RPMI7951 (cell line): ENCODE measurements at regions not wholly inside any gene's neighbourhood (a gene's known extent, or its start where the extent isn't known, plus 50 kb on each side); places are given as distances from the start of the nearest gene placed in this dataset.

ENCODE experiments used
- DNase-seq: peaks from one replicate; pipeline ENCODE4 v3.0.0-alpha.2; 2012; ENCODE audit warnings: low read depth

GRCh38 chr1:112264010-112264409 lies 132.0 kb upstream of the CTTNBP2NL start:
- no peak for DNase-seq

DNA sequence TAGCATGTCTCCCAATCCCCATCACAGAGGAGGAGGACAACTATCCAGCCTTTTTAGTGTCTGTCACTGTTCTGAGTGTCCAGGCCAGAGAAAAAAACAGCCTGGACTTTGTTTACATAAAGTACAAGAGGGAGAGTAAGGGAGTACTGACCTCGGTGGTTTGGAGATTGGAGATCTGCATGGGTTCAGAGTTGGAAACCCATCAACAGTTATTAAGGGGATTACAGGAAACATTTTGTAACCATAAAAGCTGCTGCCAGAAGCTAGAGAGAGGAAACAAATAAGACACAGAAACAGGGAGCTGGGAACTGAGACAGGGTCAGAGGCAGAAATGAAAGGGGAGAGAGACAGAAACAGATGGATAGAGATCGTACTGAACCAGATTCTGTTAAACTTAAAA lies 131.5 kb upstream of the CTTNBP2NL start:
- no peak for DNase-seq

GRCh38 chr1:112265931-112266330 lies 130.1 kb upstream of the CTTNBP2NL start:
- DNase-seq: no peak

- DNase-seq: no peak
These were observed 128.8 kb upstream of the CTTNBP2NL start for GRCh38 chr1:112267206-112267605.

DNA sequence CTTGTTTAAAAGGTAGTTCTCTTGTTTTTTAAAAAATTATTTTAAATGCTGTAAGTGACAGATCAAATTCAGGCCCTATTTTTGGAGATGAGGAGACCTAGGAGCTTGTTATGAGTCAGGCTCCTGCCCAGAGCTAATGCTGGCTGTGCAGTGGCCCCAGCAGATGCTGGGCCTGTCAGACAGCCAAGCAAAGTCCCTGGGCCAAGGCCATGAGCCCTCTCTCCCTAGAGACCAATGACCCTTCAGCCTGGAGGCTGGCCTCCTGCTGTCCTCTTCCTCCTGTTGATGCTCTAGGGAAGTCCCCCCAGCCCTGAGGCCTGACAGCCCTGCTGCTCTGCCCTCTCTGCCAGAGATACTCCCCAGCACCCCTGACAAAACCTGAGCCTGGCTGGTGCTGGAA lies 128.1 kb upstream of the CTTNBP2NL start:
- DNase-seq: no peak

GRCh38 chr1:112268408-112268807 lies 127.6 kb upstream of the CTTNBP2NL start:
- no peak for DNase-seq

DNA sequence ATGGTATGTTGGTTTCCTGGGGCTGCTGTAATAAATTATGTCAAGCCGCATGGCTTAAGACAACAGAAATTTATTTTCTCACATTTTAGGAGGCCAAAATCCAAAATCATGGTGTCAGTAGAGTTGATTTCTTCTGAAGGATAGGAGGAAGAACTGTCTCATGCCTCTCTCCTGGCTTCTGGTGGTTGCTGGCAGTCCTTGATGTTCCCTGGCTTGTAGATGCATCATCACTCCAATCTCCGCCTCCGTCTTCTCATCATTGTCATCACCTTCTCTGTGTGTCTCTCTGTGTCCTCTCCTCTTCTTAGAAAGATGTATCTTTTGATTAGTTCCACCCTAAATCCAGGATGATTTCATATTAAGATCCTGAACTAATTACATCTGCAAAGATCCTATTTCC lies 124.7 kb upstream of the CTTNBP2NL start:
- no peak for DNase-seq

- no peak for DNase-seq
These were observed 123.8 kb upstream of the CTTNBP2NL start for GRCh38 chr1:112272101-112272772.

DNA sequence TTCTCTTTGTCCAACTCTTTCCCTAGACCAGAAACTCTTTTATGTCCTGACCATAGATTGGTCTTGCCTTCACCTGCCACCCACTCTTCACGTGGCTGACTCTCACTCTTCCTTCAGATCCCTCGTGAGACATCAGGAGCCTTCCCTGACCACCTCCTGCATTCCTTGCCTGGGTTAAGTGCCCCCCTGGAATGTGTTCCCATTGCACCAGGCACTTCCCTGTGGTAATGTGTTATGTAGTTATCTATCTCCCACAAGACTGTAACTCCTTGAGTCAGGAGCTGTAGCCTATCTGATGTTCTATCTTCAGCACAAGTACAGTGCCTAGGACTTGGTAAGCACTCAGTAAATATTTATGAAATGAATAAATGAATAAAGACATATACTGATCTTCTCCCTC lies 111.2 kb upstream of the CTTNBP2NL start:
- DNase-seq: no peak

DNA sequence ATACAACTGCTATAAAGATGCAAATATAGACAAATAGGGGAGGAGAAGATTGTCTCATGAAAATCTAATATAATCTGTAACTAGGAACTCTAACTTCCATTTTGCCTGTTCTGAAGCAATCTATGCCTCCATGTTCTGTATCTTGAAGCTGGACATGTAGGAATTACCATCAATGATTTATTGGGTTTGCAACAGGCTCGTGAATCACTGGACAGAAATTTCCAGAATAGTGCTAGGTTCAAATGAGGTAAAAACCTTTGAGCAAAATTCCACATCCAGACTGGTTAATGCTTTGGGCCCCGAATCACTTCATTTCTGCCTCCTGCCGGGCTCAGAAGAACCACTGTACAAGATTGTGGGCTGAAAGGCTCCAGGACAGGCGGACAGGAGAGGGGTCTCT lies 110.7 kb upstream of the CTTNBP2NL start:
- DNase-seq: no peak

DNA sequence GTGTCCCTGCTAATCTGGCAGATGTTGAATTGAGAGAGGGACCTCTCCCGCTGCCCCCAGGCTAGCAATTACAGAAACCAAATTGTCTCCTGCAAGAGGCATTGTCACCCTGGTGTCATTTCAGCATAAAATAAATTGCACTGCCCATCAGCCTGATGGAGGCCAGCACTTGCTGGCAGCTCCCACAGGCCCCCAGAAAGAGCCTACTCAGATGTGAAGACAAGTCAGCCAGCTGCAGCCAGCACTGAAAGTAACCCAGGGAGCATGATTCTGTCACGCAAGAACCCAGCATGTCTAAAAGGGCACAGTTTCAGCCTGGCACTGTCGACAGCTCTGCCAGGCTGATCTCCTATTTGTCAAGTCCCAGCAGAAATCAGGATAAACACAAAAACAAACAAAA lies 110.3 kb upstream of the CTTNBP2NL start:
- DNase-seq: no peak

GRCh38 chr1:112296908-112297307 lies 99.1 kb upstream of the CTTNBP2NL start:
- DNase-seq: peak; percentile 42

GRCh38 chr1:112297536-112297935 lies 98.5 kb upstream of the CTTNBP2NL start:
- peak; percentile 62 for DNase-seq

GRCh38 chr1:112298558-112298957 lies 97.5 kb upstream of the CTTNBP2NL start:
- peak; percentile 50 for DNase-seq

- DNase-seq: no peak
These were observed 91.9 kb upstream of the CTTNBP2NL start for GRCh38 chr1:112304126-112304525.

GRCh38 chr1:112304612-112305011 lies 91.4 kb upstream of the CTTNBP2NL start:
- DNase-seq: no peak

DNA sequence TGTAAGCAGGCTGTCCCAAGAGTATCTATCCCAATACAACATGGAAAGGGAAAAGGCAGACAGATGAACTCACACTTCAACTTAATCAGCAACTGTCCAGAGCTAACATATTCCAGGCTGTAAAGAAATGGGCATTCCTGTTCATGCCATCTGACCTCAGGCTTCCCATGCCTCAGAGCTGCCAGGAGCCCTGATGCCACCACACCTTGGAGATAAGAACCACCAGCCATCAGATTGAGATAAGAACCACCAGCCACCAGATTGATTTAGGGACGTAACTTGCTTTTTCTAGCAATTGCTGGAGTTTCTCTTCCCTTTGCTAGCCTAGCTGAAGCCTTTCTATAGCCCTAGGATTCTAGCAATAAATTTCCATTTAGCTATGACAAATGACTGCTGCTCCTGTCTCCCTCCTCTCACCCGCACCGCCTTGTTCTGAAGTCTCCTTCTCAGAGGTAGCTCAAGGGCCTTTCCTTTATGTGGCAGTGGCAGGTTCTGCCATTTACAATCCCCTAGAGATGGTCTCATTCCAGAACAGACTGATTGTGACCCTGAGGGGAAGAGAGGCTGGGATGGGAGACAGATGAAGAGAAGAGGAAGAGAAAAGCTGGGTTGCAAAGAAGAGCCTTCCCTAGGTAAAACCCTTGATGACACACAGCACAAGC lies 88.0 kb upstream of the CTTNBP2NL start:
- no peak for DNase-seq

DNA sequence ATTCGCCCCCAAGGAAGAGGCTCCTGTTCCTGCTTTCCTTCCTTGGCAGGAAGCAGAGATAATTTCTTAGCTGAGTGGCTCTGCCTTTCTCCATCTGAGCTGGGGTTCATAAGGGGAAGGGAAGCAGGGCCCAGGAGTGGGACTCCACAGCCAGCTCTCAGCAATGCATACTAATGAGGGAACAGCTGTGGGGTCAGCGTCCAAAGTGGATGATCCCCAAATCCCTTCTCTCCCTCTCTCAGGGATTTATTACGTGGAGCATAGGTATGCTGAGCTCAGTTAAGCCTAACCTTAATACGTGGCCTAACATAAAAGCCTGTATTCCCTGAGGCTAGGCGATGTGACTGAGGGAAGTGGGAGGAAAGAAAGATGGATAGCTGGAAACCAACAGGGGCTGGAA lies 87.3 kb upstream of the CTTNBP2NL start:
- no peak for DNase-seq

- DNase-seq: no peak
These were observed 86.5 kb upstream of the CTTNBP2NL start for GRCh38 chr1:112309499-112309898.

- no peak for DNase-seq
These were observed 83.7 kb upstream of the CTTNBP2NL start for GRCh38 chr1:112312315-112312714.

- no peak for DNase-seq
These were observed 83.1 kb upstream of the CTTNBP2NL start for GRCh38 chr1:112312879-112313278.

GRCh38 chr1:112316254-112316913 lies 79.6 kb upstream of the CTTNBP2NL start:
- no peak for DNase-seq

DNA sequence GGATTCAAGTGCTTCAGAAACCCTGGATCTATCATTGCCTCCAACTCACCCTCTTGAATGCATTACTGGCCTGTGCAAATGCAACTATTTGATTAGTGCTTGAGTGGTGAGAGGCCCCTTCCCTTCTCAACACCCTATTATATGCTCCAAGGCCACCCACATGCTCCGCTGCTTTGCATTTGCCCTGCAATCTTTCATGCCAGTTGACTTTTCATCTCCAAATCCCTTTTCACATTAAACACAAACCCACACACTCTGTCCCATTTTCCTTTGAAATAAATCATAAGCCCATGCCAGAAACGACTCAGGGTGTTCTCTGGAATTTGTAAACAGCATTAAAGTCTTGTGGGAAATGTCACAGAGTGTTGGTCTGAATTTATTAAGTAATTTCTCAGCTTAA lies 78.9 kb upstream of the CTTNBP2NL start:
- no peak for DNase-seq
